Stimulated activated CD4-positive, alpha-beta T cell treated with anti-CD3 and anti-CD28 coated beads, Interleukin-15, amount 100 ng/mL, for 48 hours (primary cell): ENCODE measurements at regions not wholly inside any gene's neighbourhood (a gene's known extent, or its start where the extent isn't known, plus 50 kb on each side); places are given as distances from the start of the nearest gene placed in this dataset.
"Not testable (repeated sequence)": the region's sequence is repeated elsewhere in the genome, so short reads cannot be mapped to it uniquely, and the experiment has no call there.

ENCODE experiments used
- DNase-seq, 2 donors: peaks; one replicate each; pipeline ENCODE4 v3.0.0-alpha.2; 2020; ENCODE audit warnings: low read depth in 2 of 2

- no peak for DNase-seq
Observed at GRCh38 chr14:25436906-25437305, 387.0 kb upstream of the STXBP6 start.

DNA sequence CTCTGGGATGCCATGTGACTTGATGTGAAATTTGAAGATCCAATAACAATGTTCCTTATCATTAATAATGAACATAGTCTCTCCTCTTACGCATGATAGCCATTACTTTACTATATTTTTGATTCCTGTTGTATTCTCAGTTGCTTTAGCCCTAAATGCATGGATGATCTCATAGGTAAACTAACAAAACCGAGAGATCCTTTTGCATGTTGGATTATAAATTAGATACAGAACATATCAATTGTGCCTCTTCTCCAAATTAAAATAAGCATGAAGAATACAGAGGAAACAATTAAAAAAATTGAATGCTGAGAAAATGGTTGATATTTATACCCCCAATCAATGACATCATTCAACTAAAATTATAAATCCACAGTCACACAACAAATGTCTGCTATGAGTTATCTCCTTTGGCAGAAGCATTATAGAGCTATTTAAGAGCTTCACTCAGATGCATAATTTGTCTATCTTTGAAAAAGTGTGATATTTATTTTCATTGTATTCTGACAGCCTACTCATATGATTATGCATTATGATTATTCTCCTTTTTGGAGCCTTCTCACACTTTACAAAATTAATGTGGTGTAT is 386.4 kb upstream of the STXBP6 start:
- DNase-seq = no peak

GRCh38 chr14:25431211-25432076 is 381.5 kb upstream of the STXBP6 start:
- DNase-seq = no peak

- DNase-seq = no peak
Observed at GRCh38 chr14:25430808-25431207, 380.9 kb upstream of the STXBP6 start.

- DNase-seq = no peak
Observed at GRCh38 chr14:25412998-25413397, 363.1 kb upstream of the STXBP6 start.

GRCh38 chr14:25411781-25412757 is 362.1 kb upstream of the STXBP6 start:
- DNase-seq = no peak

DNA sequence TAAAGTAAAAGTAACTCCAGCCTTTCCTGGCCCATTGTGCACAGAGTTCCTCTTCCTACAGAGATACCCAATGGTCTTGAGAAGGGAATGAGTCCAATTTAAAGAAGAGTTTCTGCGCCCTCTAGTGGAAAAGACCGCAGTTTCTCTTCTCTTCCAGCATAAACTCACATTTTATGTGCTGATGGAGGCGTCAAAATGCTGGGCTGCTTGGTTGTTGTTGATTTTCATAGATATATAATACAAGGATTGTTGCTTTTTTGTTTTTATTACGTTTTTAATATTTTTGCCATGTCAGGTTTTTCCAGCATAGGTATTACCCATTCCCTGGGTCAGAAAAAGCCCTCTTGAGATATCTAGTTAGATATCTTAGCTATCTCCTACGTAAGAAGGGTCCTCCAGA is 356.9 kb upstream of the STXBP6 start:
- DNase-seq = no peak

GRCh38 chr14:25400607-25401206 is 350.8 kb upstream of the STXBP6 start:
- DNase-seq = peak; percentile 5 to 8

- DNase-seq = no peak
Observed at GRCh38 chr14:25396128-25396527, 346.2 kb upstream of the STXBP6 start.

GRCh38 chr14:25394791-25395391 is 344.9 kb upstream of the STXBP6 start:
- no peak for DNase-seq

DNA sequence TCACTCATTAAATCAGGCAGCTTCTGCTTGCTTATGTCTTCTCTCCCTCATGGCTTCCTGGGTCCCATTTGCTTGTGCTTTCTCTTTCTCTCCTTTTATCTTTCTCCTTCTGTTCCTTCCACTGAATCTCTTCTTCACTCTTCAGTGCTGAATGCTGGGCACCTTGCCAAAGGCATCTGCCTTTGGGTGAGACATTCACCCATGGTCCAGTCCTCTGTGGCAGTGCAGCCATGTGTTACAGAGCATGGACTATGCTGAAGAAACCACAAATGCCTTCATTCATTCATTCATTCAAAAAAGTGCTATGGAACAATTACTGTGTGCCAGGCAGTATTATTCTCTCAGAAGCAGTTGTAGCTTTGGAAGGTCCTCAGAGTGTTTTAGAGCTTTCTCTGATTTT is 344.4 kb upstream of the STXBP6 start:
- no peak for DNase-seq

DNA sequence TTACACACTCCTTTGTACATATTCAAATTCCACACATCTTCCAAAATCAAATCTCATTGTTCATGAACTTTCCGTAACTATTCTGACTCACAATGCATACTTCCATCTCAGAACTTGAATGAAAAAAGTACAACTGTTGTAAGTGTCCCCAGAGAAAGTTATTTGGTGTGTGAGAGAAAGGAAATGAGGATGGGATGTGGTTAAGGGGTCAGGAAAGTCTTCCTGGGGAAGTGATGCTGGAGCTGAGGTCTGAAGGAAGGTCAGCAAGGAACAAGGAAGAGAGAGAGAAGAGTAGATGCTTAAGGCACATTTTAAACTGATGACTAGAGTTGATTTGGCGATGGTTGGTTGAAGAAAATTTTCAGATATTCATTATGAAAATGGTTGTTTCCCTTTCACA is 340.0 kb upstream of the STXBP6 start:
- DNase-seq = no peak

DNA sequence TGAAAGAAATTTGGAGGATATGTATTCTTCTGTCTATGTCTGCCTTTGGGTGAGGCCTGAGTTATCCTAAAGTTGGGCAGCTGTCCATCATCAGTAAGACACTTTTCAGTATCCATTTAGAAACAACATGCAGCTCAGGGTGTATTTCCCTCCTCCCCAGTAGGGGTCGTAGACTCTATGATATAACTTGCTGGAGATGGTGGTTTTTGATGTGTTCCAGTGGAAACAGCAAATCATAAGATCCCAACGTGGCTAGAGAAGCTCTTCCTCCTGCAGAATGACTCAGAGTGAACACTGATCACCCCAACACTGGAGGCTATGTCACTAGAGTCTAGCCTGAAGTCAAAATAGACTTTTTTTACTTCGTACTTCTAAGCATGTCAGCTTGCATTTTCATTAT is 331.6 kb upstream of the STXBP6 start:
- no peak for DNase-seq

DNA sequence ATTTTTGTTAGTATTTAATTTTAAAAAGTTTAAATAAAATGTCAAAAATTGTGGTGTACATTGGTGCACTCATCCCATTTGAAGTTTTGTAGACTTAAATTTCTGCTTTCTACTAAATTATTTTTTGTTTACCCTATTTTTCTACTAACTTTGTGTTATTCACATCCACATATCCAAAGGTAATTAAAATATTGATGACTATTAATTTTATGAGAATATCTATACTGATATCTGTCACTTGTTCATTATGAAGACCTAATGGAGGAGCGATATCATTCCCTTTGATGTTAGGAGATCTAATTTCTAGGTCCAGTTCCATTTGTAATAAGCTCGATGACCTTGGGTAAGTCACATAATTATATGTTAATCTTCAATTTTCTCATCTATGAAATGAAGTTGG is 325.7 kb upstream of the STXBP6 start:
- no peak for DNase-seq

DNA sequence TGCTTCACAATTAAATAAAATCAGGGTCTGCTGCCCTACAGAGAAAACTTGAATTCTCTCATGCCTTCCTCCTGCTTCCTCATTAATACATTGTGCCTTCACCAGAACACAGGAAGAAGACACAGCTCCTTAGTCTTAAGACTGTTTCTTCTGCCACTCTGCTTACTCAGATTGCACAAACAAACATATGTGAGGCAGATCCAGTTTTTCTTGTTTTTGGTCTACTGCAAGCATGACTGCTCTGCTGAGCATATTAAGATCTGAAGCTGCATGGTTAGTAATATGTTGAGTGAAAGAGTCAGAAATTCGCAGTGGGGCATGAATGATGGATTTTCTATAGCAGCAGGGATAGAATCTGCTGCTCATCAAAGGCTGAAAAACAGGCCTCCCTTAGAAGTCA is 321.1 kb upstream of the STXBP6 start:
- DNase-seq = no peak

DNA sequence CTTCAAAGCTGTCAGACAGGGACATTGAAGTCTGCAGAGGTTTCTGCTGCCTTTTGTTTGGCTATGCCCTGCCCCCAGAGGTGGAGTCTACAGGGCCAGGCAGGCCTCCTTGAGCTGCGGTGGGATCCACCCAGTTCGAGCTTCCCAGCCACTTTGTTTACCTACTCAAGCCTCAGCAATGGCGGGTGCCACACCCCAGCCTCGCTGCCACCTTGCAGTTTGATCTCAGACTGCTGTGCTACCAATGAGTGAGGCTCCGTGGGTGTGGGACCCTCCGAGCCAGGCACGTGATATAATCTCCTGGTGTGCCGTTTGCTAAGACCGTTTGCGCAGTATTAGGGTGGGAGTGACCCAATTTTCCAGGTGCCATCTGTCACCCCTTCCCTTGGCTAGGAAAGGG is 320.1 kb upstream of the STXBP6 start:
- DNase-seq = not testable (repeated sequence)

DNA sequence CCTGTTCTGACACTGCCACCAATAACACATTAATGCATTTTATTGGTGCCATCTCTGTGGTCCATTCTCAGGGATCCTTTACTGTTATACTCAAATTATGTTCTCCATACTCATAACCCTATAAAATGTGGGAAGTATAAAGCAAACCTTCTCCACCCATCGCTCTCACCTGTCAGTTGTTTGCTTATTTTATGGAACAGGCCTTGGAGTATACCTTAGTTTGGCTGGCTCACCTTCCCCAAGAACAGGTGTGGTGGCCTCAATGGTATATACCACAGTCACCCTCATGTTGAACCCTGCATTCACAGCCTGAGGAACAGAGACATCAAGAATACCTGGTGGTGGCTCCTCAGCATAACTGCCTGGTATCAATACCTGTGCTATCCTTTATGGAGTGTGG is 308.4 kb upstream of the STXBP6 start:
- no peak for DNase-seq

- DNase-seq = no peak
Observed at GRCh38 chr14:25351269-25351668, 301.3 kb upstream of the STXBP6 start.

DNA sequence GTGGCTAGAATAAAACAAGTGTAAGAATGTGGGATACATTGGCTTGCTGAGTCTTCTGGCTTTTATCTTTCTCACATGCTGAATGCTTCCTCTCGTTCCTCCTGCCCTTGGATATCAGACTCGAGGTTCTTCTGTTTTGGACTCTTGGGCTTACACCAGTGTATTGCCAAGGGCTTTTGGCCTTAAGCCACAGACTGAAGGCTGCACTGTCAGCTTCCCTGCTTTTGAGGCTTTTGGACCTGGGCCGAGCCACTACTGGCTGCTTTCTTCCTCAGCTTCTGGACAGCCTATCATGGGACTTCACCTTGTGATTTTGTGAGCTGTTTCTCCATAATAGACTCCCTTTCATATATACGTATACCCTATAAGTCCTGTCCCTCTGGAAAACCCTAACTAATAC is 300.9 kb upstream of the STXBP6 start:
- no peak for DNase-seq

DNA sequence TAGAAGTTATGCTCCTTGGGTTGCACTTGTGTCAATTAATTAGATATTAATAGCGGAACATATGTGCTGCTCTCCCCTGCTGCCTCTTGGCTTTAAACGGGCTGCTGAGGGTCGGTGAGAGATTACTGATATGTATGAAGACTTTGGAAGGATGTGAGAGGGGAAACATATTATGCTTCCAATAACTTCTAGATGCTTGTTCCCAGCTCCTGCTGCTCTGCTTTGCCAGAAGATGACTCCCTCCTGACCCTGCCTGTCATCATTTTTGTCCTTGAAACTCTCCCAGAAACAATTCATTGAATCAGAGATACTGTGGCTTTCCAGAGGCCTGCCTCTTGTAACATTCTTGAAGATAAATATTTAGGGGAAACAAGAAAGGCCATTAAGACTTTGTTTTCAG is 300.1 kb upstream of the STXBP6 start:
- no peak for DNase-seq

- no peak for DNase-seq
Observed at GRCh38 chr14:25349269-25349668, 299.3 kb upstream of the STXBP6 start.

GRCh38 chr14:25340882-25341281 is 290.9 kb upstream of the STXBP6 start:
- no peak for DNase-seq
